ENCODE measurements at regions not wholly inside any gene's neighbourhood (a gene's known extent, or its start where the extent isn't known, plus 50 kb on each side); places are given as distances from the start of the nearest gene placed in this dataset.

DNA sequence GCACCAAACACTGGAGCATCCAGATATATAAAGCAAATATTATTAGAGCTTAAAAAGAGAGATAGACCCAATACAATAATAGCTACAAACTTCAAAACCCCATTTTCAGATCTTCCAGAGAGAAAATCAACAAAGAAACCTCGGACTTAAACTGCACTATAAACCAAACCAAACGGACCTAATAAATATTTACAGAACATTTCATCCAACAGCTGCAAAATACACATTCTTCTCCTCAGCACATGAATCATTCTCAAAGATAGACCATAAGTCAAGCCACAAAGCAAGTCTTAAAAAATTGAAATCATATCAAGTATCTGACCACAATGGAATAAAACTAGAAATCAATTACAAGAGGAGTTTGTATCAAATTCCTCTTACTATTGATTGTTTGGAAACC lies 140.2 kb upstream of the OTOS start:
- TF ChIP-seq, protein P1, sequence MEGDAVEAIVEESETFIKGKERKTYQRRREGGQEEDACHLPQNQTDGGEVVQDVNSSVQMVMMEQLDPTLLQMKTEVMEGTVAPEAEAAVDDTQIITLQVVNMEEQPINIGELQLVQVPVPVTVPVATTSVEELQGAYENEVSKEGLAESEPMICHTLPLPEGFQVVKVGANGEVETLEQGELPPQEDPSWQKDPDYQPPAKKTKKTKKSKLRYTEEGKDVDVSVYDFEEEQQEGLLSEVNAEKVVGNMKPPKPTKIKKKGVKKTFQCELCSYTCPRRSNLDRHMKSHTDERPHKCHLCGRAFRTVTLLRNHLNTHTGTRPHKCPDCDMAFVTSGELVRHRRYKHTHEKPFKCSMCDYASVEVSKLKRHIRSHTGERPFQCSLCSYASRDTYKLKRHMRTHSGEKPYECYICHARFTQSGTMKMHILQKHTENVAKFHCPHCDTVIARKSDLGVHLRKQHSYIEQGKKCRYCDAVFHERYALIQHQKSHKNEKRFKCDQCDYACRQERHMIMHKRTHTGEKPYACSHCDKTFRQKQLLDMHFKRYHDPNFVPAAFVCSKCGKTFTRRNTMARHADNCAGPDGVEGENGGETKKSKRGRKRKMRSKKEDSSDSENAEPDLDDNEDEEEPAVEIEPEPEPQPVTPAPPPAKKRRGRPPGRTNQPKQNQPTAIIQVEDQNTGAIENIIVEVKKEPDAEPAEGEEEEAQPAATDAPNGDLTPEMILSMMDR (IDR thresholded peaks at IDR 0.05) = no peak
- no peak for TF ChIP-seq POLR2A (IDR thresholded peaks at IDR 0.05)
